A673 (cell line): ENCODE measurements at regions not wholly inside any gene's neighbourhood (a gene's known extent, or its start where the extent isn't known, plus 50 kb on each side); places are given as distances from the start of the nearest gene placed in this dataset.

Experiments
- CTCF ChIP-seq: fragments of 300-800, 200-600 bp; sonication (generic); conservative IDR thresholded peaks from 2 replicates; pipeline ENCODE4 v1.5.1; 2017; ENCODE audit warnings: low read depth, mild to moderate bottlenecking, antibody characterized with exemption, low read length, moderate library complexity, mixed read lengths
- EZH2 ChIP-seq: fragments of 200-600 bp; sonication (generic); IDR thresholded peaks from 2 replicates; pipeline ENCODE4 v1.6.1; 2017; ENCODE audit warnings: borderline replicate concordance, low read depth, mild to moderate bottlenecking, mixed read lengths, antibody characterized with exemption, low read length; ENCODE audit not compliant: poor library complexity, severe bottlenecking

DNA sequence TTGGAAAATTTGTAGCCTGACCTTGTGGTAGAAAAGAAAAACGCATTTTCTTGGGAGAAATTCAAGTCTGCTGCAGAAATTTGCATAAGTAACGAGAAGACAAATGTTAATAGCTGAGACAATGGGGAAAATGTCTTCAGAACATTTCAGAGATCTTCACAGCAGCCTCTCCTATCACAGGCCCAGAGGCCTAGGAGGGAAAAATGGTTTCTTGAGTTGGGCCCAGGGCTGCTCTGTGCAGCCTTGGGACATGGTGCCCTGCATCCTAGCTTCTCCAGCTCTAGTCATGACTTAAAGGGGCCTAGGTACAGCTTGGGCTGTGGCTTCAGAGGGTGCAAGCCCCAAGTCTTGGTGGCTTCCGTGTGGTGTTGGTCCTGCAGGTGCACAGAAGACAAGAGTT is 104.2 kb downstream of the ZNF621 start:
- TF ChIP-seq CTCF (no peak), EZH2 (no peak)
